BJ (cell line): ENCODE measurements at regions not wholly inside any gene's neighbourhood (a gene's known extent, or its start where the extent isn't known, plus 50 kb on each side); places are given as distances from the start of the nearest gene placed in this dataset.

Experiments used
- CTCF ChIA-PET: fragments of 350-600 bp; formaldehyde crosslinking; extraction: SDS; loops from one replicate; lab custom pipeline; 2021; ENCODE audit warnings: antibody characterized with exemption, inconsistent platforms; lab: Yijun Ruan, JAX
- POLR2A ChIA-PET: fragments of 300-600 bp; sonication (Branson Sonifier 250); formaldehyde crosslinking; extraction: SDS; loops from one replicate; lab custom pipeline; 2021; ENCODE audit warnings: antibody characterized with exemption; lab: Charles Lee
- DNase-seq: peaks from one replicate; pipeline ENCODE4 v3.0.0-alpha.2; 2011; ENCODE audit warnings: low read depth
- H3K27me3 ChIP-seq: 2 replicates; pipeline ENCODE4 v1.6.0; 2011; ENCODE audit warnings: low read length; ENCODE audit not compliant: control insufficient read depth, insufficient read depth
- H3K36me3 ChIP-seq: 2 replicates; pipeline ENCODE4 v1.5.1; 2011; ENCODE audit warnings: low read length; ENCODE audit not compliant: control insufficient read depth, insufficient read depth
- H3K4me3 ChIP-seq: 2 replicates; pipeline ENCODE4 v1.5.1; 2011; ENCODE audit warnings: low read depth, mild to moderate bottlenecking, control low read depth, low read length
- TF ChIP-seq, protein P1 (sequence below): IDR thresholded peaks from 2 replicates; pipeline ENCODE4 v1.5.1; 2011; ENCODE audit warnings: low read depth, mild to moderate bottlenecking, control low read depth, inconsistent platforms, low read length, moderate library complexity; ENCODE audit not compliant: insufficient read depth

DNA sequence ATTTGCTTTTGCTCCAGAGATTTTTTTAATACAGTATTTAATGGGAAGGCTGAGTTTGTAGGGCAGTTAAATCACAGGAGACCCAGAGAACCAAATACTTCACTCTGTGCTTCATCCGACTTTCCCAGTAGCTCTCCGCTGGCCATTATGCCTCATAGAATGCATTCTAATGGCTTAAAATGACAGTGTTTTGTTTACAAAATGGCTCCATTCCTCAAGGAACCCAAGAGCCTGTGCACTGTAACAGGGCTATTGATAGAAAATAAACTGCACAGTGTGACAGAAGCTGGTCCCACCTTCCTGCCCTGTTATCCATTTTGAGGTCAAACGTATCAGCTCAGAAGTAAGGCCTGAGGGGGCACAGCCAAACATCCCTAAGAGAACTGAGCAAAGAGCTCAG is 136.5 kb downstream of the RAP2A start:
- CTCF ChIA-PET = no interaction called here
- TF ChIP-seq, protein P1, sequence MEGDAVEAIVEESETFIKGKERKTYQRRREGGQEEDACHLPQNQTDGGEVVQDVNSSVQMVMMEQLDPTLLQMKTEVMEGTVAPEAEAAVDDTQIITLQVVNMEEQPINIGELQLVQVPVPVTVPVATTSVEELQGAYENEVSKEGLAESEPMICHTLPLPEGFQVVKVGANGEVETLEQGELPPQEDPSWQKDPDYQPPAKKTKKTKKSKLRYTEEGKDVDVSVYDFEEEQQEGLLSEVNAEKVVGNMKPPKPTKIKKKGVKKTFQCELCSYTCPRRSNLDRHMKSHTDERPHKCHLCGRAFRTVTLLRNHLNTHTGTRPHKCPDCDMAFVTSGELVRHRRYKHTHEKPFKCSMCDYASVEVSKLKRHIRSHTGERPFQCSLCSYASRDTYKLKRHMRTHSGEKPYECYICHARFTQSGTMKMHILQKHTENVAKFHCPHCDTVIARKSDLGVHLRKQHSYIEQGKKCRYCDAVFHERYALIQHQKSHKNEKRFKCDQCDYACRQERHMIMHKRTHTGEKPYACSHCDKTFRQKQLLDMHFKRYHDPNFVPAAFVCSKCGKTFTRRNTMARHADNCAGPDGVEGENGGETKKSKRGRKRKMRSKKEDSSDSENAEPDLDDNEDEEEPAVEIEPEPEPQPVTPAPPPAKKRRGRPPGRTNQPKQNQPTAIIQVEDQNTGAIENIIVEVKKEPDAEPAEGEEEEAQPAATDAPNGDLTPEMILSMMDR = no peak
- Histone ChIP-seq H3K4me3 (no peak overlapping the region), H3K27me3 (peaks cover 1% of the 10 kb centered on the region; the same call in 1 of the 2 replicates), H3K36me3 (no peaks in the 10 kb centered on the region)
- POLR2A ChIA-PET = no interaction called here
- no peak for DNase-seq

GRCh38 chr13:97573011-97573410 is 139.0 kb downstream of the RAP2A start:
- CTCF ChIA-PET = no interaction called here
- POLR2A ChIA-PET = no interaction called here
- TF ChIP-seq, protein P1 = no peak
- Histone ChIP-seq H3K27me3 (no peaks in the 10 kb centered on the region), H3K36me3 (no peaks in the 10 kb centered on the region), H3K4me3 (no peak overlapping the region)
- no peak for DNase-seq

DNA sequence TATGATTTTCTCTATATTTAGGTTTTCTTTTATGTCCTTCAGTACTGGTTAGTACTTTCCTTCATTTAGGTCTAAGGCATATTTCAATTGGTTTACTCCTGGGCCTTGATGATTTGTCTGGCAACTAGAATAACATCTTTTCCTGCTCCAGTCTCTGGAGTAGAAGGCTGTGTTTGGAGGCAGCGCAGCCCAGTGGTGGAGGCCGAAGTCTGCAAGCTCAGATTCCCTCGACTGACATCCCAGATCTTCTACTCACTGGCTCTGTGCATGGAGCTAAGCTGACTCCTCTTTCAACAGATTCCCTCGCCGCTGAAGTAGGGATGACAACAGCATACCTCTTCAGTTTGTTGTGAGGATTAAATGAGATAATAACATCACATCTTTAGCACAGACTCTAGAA is 141.0 kb downstream of the RAP2A start:
- TF ChIP-seq, protein P1 = peak; percentile 53
- POLR2A ChIA-PET = no interaction called here
- no peaks in the 10 kb centered on the region for H3K36me3 ChIP-seq
- no peak for DNase-seq
- CTCF ChIA-PET = interaction anchor here (0.7 to 1.0 kb wide), 6 partner anchors 18 to 465 kb away, joined by 3 to 5 read pairs (median 4); partner anchors contain the start of gene RAP2A
- H3K27me3 ChIP-seq = no peaks in the 10 kb centered on the region
- no peak overlapping the region for H3K4me3 ChIP-seq

GRCh38 chr13:97577026-97577425 is 143.1 kb downstream of the RAP2A start:
- Histone ChIP-seq H3K4me3 (no peak overlapping the region), H3K27me3 (no peaks in the 10 kb centered on the region), H3K36me3 (no peaks in the 10 kb centered on the region)
- DNase-seq = no peak
- CTCF ChIA-PET = no interaction called here
- POLR2A ChIA-PET = no interaction called here
- TF ChIP-seq, protein P1 = no peak

DNA sequence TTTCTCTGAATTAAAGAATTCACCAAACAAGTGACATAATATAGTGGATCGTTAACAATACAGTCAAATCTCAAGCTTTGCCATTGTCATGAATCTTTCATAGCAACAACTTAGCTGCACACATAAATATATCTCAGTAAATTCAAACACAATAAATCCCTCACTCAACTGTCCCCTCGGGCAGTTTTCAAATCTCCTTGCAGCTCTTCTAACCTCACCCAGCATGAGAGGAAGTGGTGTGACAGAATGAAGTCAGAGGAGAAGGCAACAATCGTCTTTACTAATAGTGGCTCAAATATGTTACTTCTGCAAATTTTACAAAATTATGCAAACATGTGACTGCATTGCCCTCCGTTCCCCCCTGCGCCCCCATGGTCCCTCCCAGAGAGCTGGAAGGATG is 148.2 kb downstream of the RAP2A start:
- TF ChIP-seq, protein P1 = no peak
- CTCF ChIA-PET = no interaction called here
- DNase-seq = no peak
- Histone ChIP-seq H3K36me3 (no peaks in the 10 kb centered on the region), H3K27me3 (no peaks in the 10 kb centered on the region), H3K4me3 (no peak overlapping the region)
- POLR2A ChIA-PET = no interaction called here
